Keratinocyte (primary cell): ENCODE measurements at regions not wholly inside any gene's neighbourhood (a gene's known extent, or its start where the extent isn't known, plus 50 kb on each side); places are given as distances from the start of the nearest gene placed in this dataset.

Experiments used
- EZH2 ChIP-seq: IDR thresholded peaks from one replicate; pipeline ENCODE4 v1.6.1; 2012; ENCODE audit warnings: inconsistent platforms, mild to moderate bottlenecking, low read length, moderate library complexity
- TF ChIP-seq, protein P1 (sequence below), 3 experiments: IDR thresholded peaks in 1 of 3; conservative IDR thresholded peaks in 1 of 3; optimal IDR thresholded peaks in 1 of 3; 2 replicates in 2 of 3; 3 replicates in 1 of 3; pipeline versions ENCODE3 to v1.5.1; 2011; ENCODE audit warnings: low read length in 3 of 3, mild to moderate bottlenecking in 3 of 3, moderate library complexity in 2 of 3, control low read depth in 1 of 3, inconsistent platforms in 1 of 3; ENCODE audit not compliant: insufficient read depth in 2 of 3; ENCODE audit errors: extremely low read depth in 1 of 3

DNA sequence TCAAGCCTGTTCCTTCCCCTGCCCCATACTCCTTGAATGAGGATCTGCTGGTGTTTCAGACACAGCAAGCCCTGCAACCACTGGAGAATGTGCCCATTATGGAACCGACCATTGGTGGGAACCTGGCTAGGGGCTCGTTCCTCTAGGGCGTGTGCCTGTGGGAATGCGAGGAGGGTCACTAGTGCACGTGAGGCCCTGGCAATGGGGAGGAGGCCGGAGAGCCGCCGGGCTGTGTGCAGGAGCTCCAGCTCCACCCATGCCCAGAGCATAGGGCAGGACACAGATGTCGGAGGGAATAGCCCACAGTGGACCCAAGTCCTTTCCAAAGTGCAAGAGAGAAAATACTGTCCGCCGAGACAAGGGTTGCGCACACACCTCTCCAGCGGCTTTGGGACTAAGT is 99.3 kb downstream of the ERMARD start:
- TF ChIP-seq, protein P1, sequence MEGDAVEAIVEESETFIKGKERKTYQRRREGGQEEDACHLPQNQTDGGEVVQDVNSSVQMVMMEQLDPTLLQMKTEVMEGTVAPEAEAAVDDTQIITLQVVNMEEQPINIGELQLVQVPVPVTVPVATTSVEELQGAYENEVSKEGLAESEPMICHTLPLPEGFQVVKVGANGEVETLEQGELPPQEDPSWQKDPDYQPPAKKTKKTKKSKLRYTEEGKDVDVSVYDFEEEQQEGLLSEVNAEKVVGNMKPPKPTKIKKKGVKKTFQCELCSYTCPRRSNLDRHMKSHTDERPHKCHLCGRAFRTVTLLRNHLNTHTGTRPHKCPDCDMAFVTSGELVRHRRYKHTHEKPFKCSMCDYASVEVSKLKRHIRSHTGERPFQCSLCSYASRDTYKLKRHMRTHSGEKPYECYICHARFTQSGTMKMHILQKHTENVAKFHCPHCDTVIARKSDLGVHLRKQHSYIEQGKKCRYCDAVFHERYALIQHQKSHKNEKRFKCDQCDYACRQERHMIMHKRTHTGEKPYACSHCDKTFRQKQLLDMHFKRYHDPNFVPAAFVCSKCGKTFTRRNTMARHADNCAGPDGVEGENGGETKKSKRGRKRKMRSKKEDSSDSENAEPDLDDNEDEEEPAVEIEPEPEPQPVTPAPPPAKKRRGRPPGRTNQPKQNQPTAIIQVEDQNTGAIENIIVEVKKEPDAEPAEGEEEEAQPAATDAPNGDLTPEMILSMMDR (optimal IDR thresholded peaks at IDR 0.05 in 1 of 3, IDR thresholded peaks at IDR 0.05 in 1 of 3, conservative IDR thresholded peaks at IDR 0.05 in 1 of 3; ENCODE audit: extremely low read depth in 1 of 3, insufficient read depth in 2 of 3, low read length in 3 of 3): no peak
- TF ChIP-seq EZH2: no peak
